Ovary (tissue), 3 donors: ENCODE measurements at regions not wholly inside any gene's neighbourhood (a gene's known extent, or its start where the extent isn't known, plus 50 kb on each side); places are given as distances from the start of the nearest gene placed in this dataset.

Source experiments
- CTCF ChIP-seq, 3 donors: fragments of 450-650 bp in 2 of 3; fragments of 200-600 bp in 1 of 3; IDR thresholded peaks; one replicate each; pipeline versions ENCODE4 v1.5.1 to v1.8.0; 2016 to 2022; ENCODE audit warnings: antibody characterized with exemption in 3 of 3, mild to moderate bottlenecking in 1 of 3
- POLR2A ChIP-seq: fragments of 450-650 bp; IDR thresholded peaks from one replicate; pipeline ENCODE4 v1.6.1; 2017; ENCODE audit warnings: antibody characterized with exemption, mild to moderate bottlenecking, moderate library complexity
- donor health status: DM: no; HTN: no; CAD: no.

- TF ChIP-seq CTCF (IDR thresholded peaks at IDR 0.05) = no peak
- no peak for TF ChIP-seq POLR2A
Measured at GRCh38 chr16:86375851-86376250, 134.5 kb upstream of the FOXF1 start.
